Naive B cell (primary cell): ENCODE measurements at regions not wholly inside any gene's neighbourhood (a gene's known extent, or its start where the extent isn't known, plus 50 kb on each side); places are given as distances from the start of the nearest gene placed in this dataset.
A peak's percentile ranks its signal among the peaks of the same experiment; 100 is the strongest.

Experiments
- ATAC-seq, 2 donors: fragments of 150-1000 bp; cut with Tn5 transposase; 2 replicates each; pipeline ENCODE4 v1.10.0; 2021; ENCODE audit warnings: low read depth in 2 of 2, mild to moderate bottlenecking in 2 of 2, moderate library complexity in 2 of 2
- DNase-seq: peaks from one replicate; pipeline ENCODE4 v3.0.0; 2022
- H3K27ac Mint-ChIP-seq, 6 donors: one replicate each; pipeline ENCODE4 v1.8.0; 2020 to 2022; ENCODE audit warnings: mild to moderate bottlenecking in 6 of 6, mixed read lengths in 6 of 6, moderate library complexity in 5 of 6, inconsistent platforms in 2 of 6
- H3K27me3 Mint-ChIP-seq, 3 donors: one replicate each; pipeline ENCODE4 v1.8.0; 2021 to 2022; ENCODE audit warnings: mixed read lengths in 3 of 3, mild to moderate bottlenecking in 1 of 3
- H3K36me3 Mint-ChIP-seq, 2 donors: one replicate each; pipeline ENCODE4 v1.8.0; 2020 to 2022; ENCODE audit warnings: mixed read lengths in 2 of 2, inconsistent platforms in 1 of 2, mild to moderate bottlenecking in 1 of 2
- H3K4me1 Mint-ChIP-seq, 3 donors: one replicate each; pipeline ENCODE4 v1.8.0; 2020 to 2022; ENCODE audit warnings: mixed read lengths in 3 of 3, inconsistent platforms in 1 of 3, mild to moderate bottlenecking in 1 of 3, moderate library complexity in 1 of 3
- H3K4me3 Mint-ChIP-seq, 8 donors: one replicate each; pipeline ENCODE4 v1.8.0; 2020 to 2022; ENCODE audit warnings: mild to moderate bottlenecking in 8 of 8, mixed read lengths in 8 of 8, moderate library complexity in 8 of 8, inconsistent platforms in 2 of 8
- H3K9me3 Mint-ChIP-seq, 7 donors: one replicate each; pipeline ENCODE4 v1.8.0; 2020 to 2022; ENCODE audit warnings: mixed read lengths in 7 of 7, mild to moderate bottlenecking in 5 of 7, inconsistent platforms in 2 of 7, moderate library complexity in 1 of 7

- DNase-seq (no peak), ATAC-seq (no peak)
- Mint-ChIP-seq H3K27ac (no peak overlapping the region), H3K4me1 (no peaks in the 10 kb centered on the region), H3K9me3 (peaks cover 4 to 18% (median 6%) of the 10 kb centered on the region in 7 donors), H3K4me3 (no peak overlapping the region), H3K27me3 (no peaks in the 10 kb centered on the region), H3K36me3 (no peaks in the 10 kb centered on the region)
These were observed 414.0 kb upstream of the ZNF717 start for GRCh38 chr3:76199382-76199781.

- no peaks in the 10 kb centered on the region for H3K27me3 Mint-ChIP-seq
- no peaks in the 10 kb centered on the region for H3K36me3 Mint-ChIP-seq
- DNase-seq (no peak), ATAC-seq (no peak)
- H3K4me1 Mint-ChIP-seq: no peaks in the 10 kb centered on the region
- H3K27ac Mint-ChIP-seq: no peak overlapping the region
- H3K9me3 Mint-ChIP-seq: peaks cover 3 to 13% (median 7%) of the 10 kb centered on the region in 7 donors
- peak overlapping the region in 1 of 8 donors; percentile 31 for H3K4me3 Mint-ChIP-seq
These were observed 418.2 kb upstream of the ZNF717 start for GRCh38 chr3:76203578-76203977.

- ATAC-seq (no peak), DNase-seq (no peak)
- H3K9me3 Mint-ChIP-seq: peaks cover 0 to 13% (median 7%) of the 10 kb centered on the region in 7 donors
- no peaks in the 10 kb centered on the region for H3K36me3 Mint-ChIP-seq
- H3K4me3 Mint-ChIP-seq: no peak overlapping the region
- H3K27ac Mint-ChIP-seq: no peak overlapping the region
- no peaks in the 10 kb centered on the region for H3K4me1 Mint-ChIP-seq
- no peaks in the 10 kb centered on the region for H3K27me3 Mint-ChIP-seq
These were observed 421.0 kb upstream of the ZNF717 start for GRCh38 chr3:76206346-76206745.

GRCh38 chr3:76212679-76213078 is 427.3 kb upstream of the ZNF717 start:
- Mint-ChIP-seq H3K27ac (no peak overlapping the region), H3K4me3 (no peak overlapping the region), H3K9me3 (peaks cover 6 to 16% (median 13%) of the 10 kb centered on the region in 7 donors), H3K27me3 (no peaks in the 10 kb centered on the region), H3K36me3 (no peaks in the 10 kb centered on the region), H3K4me1 (no peaks in the 10 kb centered on the region)
- no peak for DNase-seq
- no peak for ATAC-seq

- no peak overlapping the region for H3K4me3 Mint-ChIP-seq
- ATAC-seq (no peak), DNase-seq (no peak)
- H3K36me3 Mint-ChIP-seq: no peaks in the 10 kb centered on the region
- no peak overlapping the region for H3K27ac Mint-ChIP-seq
- H3K27me3 Mint-ChIP-seq: no peaks in the 10 kb centered on the region
- H3K4me1 Mint-ChIP-seq: no peaks in the 10 kb centered on the region
- H3K9me3 Mint-ChIP-seq: peaks cover 3 to 17% (median 6%) of the 10 kb centered on the region in 7 donors
These were observed 436.9 kb upstream of the ZNF717 start for GRCh38 chr3:76222201-76222600.

- Mint-ChIP-seq H3K9me3 (peaks cover 3 to 18% (median 5%) of the 10 kb centered on the region in 7 donors), H3K4me1 (no peaks in the 10 kb centered on the region), H3K27me3 (no peaks in the 10 kb centered on the region), H3K27ac (no peak overlapping the region), H3K36me3 (no peaks in the 10 kb centered on the region), H3K4me3 (no peak overlapping the region)
- no peak for ATAC-seq
- no peak for DNase-seq
These were observed 445.9 kb upstream of the ZNF717 start for GRCh38 chr3:76231258-76231657.

- DNase-seq: no peak
- H3K4me1 Mint-ChIP-seq: no peaks in the 10 kb centered on the region
- no peaks in the 10 kb centered on the region for H3K27me3 Mint-ChIP-seq
- H3K27ac Mint-ChIP-seq: no peak overlapping the region
- H3K4me3 Mint-ChIP-seq: no peak overlapping the region
- no peaks in the 10 kb centered on the region for H3K36me3 Mint-ChIP-seq
- H3K9me3 Mint-ChIP-seq: peaks cover 0 to 7% (median 3%) of the 10 kb centered on the region in 7 donors
- no peak for ATAC-seq
These were observed 457.8 kb upstream of the ZNF717 start for GRCh38 chr3:76242886-76243753.

- no peak for ATAC-seq
- DNase-seq: no peak
- no peak overlapping the region for H3K4me3 Mint-ChIP-seq
- peak overlapping the region in 1 of 6 donors; percentile 38 for H3K27ac Mint-ChIP-seq
- no peaks in the 10 kb centered on the region for H3K27me3 Mint-ChIP-seq
- no peaks in the 10 kb centered on the region for H3K4me1 Mint-ChIP-seq
- no peaks in the 10 kb centered on the region for H3K36me3 Mint-ChIP-seq
- H3K9me3 Mint-ChIP-seq: peaks cover 0 to 4% (median 1%) of the 10 kb centered on the region in 7 donors
These were observed 459.7 kb upstream of the ZNF717 start for GRCh38 chr3:76245073-76245472.

- ATAC-seq (no peak), DNase-seq (no peak)
- Mint-ChIP-seq H3K27ac (no peak overlapping the region), H3K36me3 (no peaks in the 10 kb centered on the region), H3K4me1 (no peaks in the 10 kb centered on the region), H3K27me3 (no peaks in the 10 kb centered on the region), H3K9me3 (peaks cover 0 to 3% (median 0%) of the 10 kb centered on the region in 7 donors), H3K4me3 (no peak overlapping the region)
These were observed 460.3 kb upstream of the ZNF717 start for GRCh38 chr3:76245622-76246021.

- Mint-ChIP-seq H3K27me3 (no peaks in the 10 kb centered on the region), H3K4me1 (no peaks in the 10 kb centered on the region), H3K4me3 (no peak overlapping the region), H3K27ac (no peak overlapping the region), H3K36me3 (no peaks in the 10 kb centered on the region), H3K9me3 (peaks cover 0 to 8% (median 5%) of the 10 kb centered on the region in 7 donors)
- DNase-seq (no peak), ATAC-seq (no peak)
These were observed 479.1 kb upstream of the ZNF717 start for GRCh38 chr3:76264496-76264895.

GRCh38 chr3:76264911-76265310 is 479.6 kb upstream of the ZNF717 start:
- peaks cover 0 to 7% (median 5%) of the 10 kb centered on the region in 7 donors for H3K9me3 Mint-ChIP-seq
- no peaks in the 10 kb centered on the region for H3K27me3 Mint-ChIP-seq
- DNase-seq: no peak
- H3K36me3 Mint-ChIP-seq: no peaks in the 10 kb centered on the region
- no peaks in the 10 kb centered on the region for H3K4me1 Mint-ChIP-seq
- no peak overlapping the region for H3K4me3 Mint-ChIP-seq
- no peak overlapping the region for H3K27ac Mint-ChIP-seq
- no peak for ATAC-seq

GRCh38 chr3:76266511-76266910 is 481.2 kb upstream of the ZNF717 start:
- Mint-ChIP-seq H3K4me3 (no peak overlapping the region), H3K27me3 (no peaks in the 10 kb centered on the region), H3K9me3 (peaks cover 2 to 7% (median 5%) of the 10 kb centered on the region in 7 donors), H3K36me3 (no peaks in the 10 kb centered on the region), H3K27ac (no peak overlapping the region), H3K4me1 (no peaks in the 10 kb centered on the region)
- ATAC-seq: no peak
- no peak for DNase-seq

GRCh38 chr3:76267851-76268380 is 482.6 kb upstream of the ZNF717 start:
- H3K9me3 Mint-ChIP-seq: peaks cover 3 to 7% (median 5%) of the 10 kb centered on the region in 7 donors
- H3K4me1 Mint-ChIP-seq: no peaks in the 10 kb centered on the region
- no peak overlapping the region for H3K4me3 Mint-ChIP-seq
- H3K27me3 Mint-ChIP-seq: no peaks in the 10 kb centered on the region
- no peak overlapping the region for H3K27ac Mint-ChIP-seq
- DNase-seq: no peak
- no peak for ATAC-seq
- H3K36me3 Mint-ChIP-seq: no peaks in the 10 kb centered on the region

- H3K27ac Mint-ChIP-seq: peak overlapping the region in 1 of 6 donors; percentile 87
- H3K4me1 Mint-ChIP-seq: no peaks in the 10 kb centered on the region
- H3K36me3 Mint-ChIP-seq: no peaks in the 10 kb centered on the region
- ATAC-seq (no peak), DNase-seq (no peak)
- peaks cover 0 to 15% (median 3%) of the 10 kb centered on the region in 7 donors for H3K9me3 Mint-ChIP-seq
- H3K4me3 Mint-ChIP-seq: no peak overlapping the region
- no peaks in the 10 kb centered on the region for H3K27me3 Mint-ChIP-seq
These were observed 508.5 kb upstream of the ZNF717 start for GRCh38 chr3:76293856-76294255.
